Prostate gland (tissue), 2 donors: ENCODE measurements at regions not wholly inside any gene's neighbourhood (a gene's known extent, or its start where the extent isn't known, plus 50 kb on each side); places are given as distances from the start of the nearest gene placed in this dataset.

Source experiments
- DNase-seq: peaks from one replicate; pipeline ENCODE4 v3.0.0-alpha.2; 2019; ENCODE audit warnings: low spot score
- H3K27ac ChIP-seq, 2 donors: fragments of 200-600 bp; sonication (generic); 2 replicates each; pipeline ENCODE4 v1.5.1; 2017 to 2019
- H3K27me3 ChIP-seq: fragments of 200-600 bp; sonication (generic); replicated peaks from 2 replicates; pipeline ENCODE4 v1.5.1; 2019; ENCODE audit not compliant: insufficient read depth
- H3K36me3 ChIP-seq, 2 donors: fragments of 200-600 bp; sonication (generic); 1 replicate in 1 of 2; 2 replicates in 1 of 2; pipeline versions ENCODE4 v1.5.1 to v1.8.1; 2017 to 2019
- H3K4me1 ChIP-seq: fragments of 200-600 bp; sonication (generic); replicated peaks from 2 replicates; pipeline ENCODE4 v1.5.1; 2019
- H3K4me3 ChIP-seq, 2 donors: fragments of 200-600 bp; sonication (generic); 2 replicates each; pipeline ENCODE4 v1.5.1; 2017 to 2019
- H3K9me3 ChIP-seq: fragments of 200-600 bp; sonication (generic); 2 replicates; pipeline ENCODE4 v1.5.1; 2017
- CTCF ChIP-seq, 4 experiments: fragments of 200-600 bp in 2 of 4; fragments of 450-650 bp in 2 of 4; sonication (generic) in 2 of 4; IDR thresholded peaks; 1 replicate in 3 of 4; 2 replicates in 1 of 4; pipeline ENCODE4 v1.5.1; 2016 to 2019; ENCODE audit warnings: antibody characterized with exemption in 4 of 4, mild to moderate bottlenecking in 2 of 4, moderate library complexity in 2 of 4
- POLR2A ChIP-seq: fragments of 450-650 bp; IDR thresholded peaks from one replicate; pipeline ENCODE4 v1.6.1; 2016; ENCODE audit warnings: antibody characterized with exemption, mild to moderate bottlenecking
- POLR2AphosphoS5 ChIP-seq: sonication (generic); formaldehyde crosslinking; IDR thresholded peaks from one replicate; pipeline ENCODE4 v1.6.1; 2017; ENCODE audit warnings: antibody characterized with exemption
- WGBS: methylation state at CpG from one replicate; pipeline ENCODE4 v1.1.5; 2018; 5-methylcytosine and 5-hydroxymethylcytosine counted together
- intact Hi-C: fragments of 100-400 bp; cut with DNase I; formaldehyde crosslinking; loops from one replicate; pipeline ENCODE4 v1.14.2; 2022

- WGBS: 53% methylated on average over 2 of the region's 2 CpGs
- intact Hi-C loops: no loop called here
- Histone ChIP-seq H3K4me3 (no peak overlapping the region), H3K27me3 (no peaks in the 10 kb centered on the region), H3K36me3 (no peaks in the 10 kb centered on the region), H3K4me1 (no peaks in the 10 kb centered on the region), H3K9me3 (no peaks in the 10 kb centered on the region), H3K27ac (no peak overlapping the region)
- TF ChIP-seq POLR2A: no peak
- TF ChIP-seq CTCF (IDR thresholded peaks at IDR 0.05): no peak
- TF ChIP-seq POLR2AphosphoS5: no peak
- DNase-seq: no peak
These were observed 358.0 kb downstream of the TAF11L14 start for GRCh38 chr5:17992291-17992690.

GRCh38 chr5:17995997-17996396 lies 361.7 kb downstream of the TAF11L14 start:
- H3K36me3 ChIP-seq: no peaks in the 10 kb centered on the region
- no peak overlapping the region for H3K27ac ChIP-seq
- intact Hi-C loops: no loop called here
- no peak for DNase-seq
- no peaks in the 10 kb centered on the region for H3K27me3 ChIP-seq
- H3K9me3 ChIP-seq: no peaks in the 10 kb centered on the region
- 21% methylated on average over 3 of the region's 3 CpGs for WGBS
- no peaks in the 10 kb centered on the region for H3K4me1 ChIP-seq
- no peak for TF ChIP-seq POLR2AphosphoS5
- no peak for TF ChIP-seq POLR2A
- no peak for TF ChIP-seq CTCF (IDR thresholded peaks at IDR 0.05)
- no peak overlapping the region for H3K4me3 ChIP-seq

- no peak overlapping the region for H3K27ac ChIP-seq
- TF ChIP-seq CTCF (IDR thresholded peaks at IDR 0.05): no peak
- no peak for TF ChIP-seq POLR2AphosphoS5
- TF ChIP-seq POLR2A: no peak
- H3K36me3 ChIP-seq: no peaks in the 10 kb centered on the region
- no peaks in the 10 kb centered on the region for H3K27me3 ChIP-seq
- whole genome bisulfite sequencing: 92% methylated on average over 2 of the region's 2 CpGs
- intact Hi-C loops: no loop called here
- H3K9me3 ChIP-seq: no peaks in the 10 kb centered on the region
- no peak overlapping the region for H3K4me3 ChIP-seq
- H3K4me1 ChIP-seq: no peaks in the 10 kb centered on the region
- no peak for DNase-seq
These were observed 365.6 kb downstream of the TAF11L14 start for GRCh38 chr5:17999858-18000257.

- no peak for DNase-seq
- intact Hi-C loops: no loop called here
- Histone ChIP-seq H3K9me3 (no peaks in the 10 kb centered on the region), H3K4me3 (no peak overlapping the region), H3K36me3 (no peaks in the 10 kb centered on the region), H3K27me3 (no peaks in the 10 kb centered on the region), H3K27ac (no peak overlapping the region), H3K4me1 (no peaks in the 10 kb centered on the region)
- TF ChIP-seq POLR2AphosphoS5: no peak
- TF ChIP-seq CTCF (IDR thresholded peaks at IDR 0.05): no peak
- TF ChIP-seq POLR2A: no peak
- 58% methylated on average over 4 of the region's 4 CpGs for WGBS
These were observed 366.5 kb downstream of the TAF11L14 start for GRCh38 chr5:18000744-18001143.

GRCh38 chr5:18003312-18003711 lies 369.1 kb downstream of the TAF11L14 start:
- Histone ChIP-seq H3K4me3 (no peak overlapping the region), H3K27me3 (no peaks in the 10 kb centered on the region), H3K9me3 (no peaks in the 10 kb centered on the region), H3K4me1 (no peaks in the 10 kb centered on the region), H3K27ac (no peak overlapping the region), H3K36me3 (no peaks in the 10 kb centered on the region)
- TF ChIP-seq POLR2AphosphoS5 (no peak), CTCF (IDR thresholded peaks at IDR 0.05) (no peak), POLR2A (no peak)
- intact Hi-C loops: no loop called here
- no peak for DNase-seq
